Adrenal gland (tissue), 5 donors: ENCODE measurements at regions not wholly inside any gene's neighbourhood (a gene's known extent, or its start where the extent isn't known, plus 50 kb on each side); places are given as distances from the start of the nearest gene placed in this dataset.

ENCODE experiments used
- CTCF ChIP-seq, 6 experiments: fragments of 450-650 bp in 4 of 6; fragments of 200-600 bp in 2 of 6; sonication (generic) in 1 of 6; IDR thresholded peaks; 1 replicate in 5 of 6; 2 replicates in 1 of 6; pipeline versions ENCODE4 v1.5.1 to v1.8.0; 2016 to 2021; ENCODE audit warnings: antibody characterized with exemption in 6 of 6, mild to moderate bottlenecking in 2 of 6, moderate library complexity in 1 of 6
- POLR2A ChIP-seq, 2 donors: fragments of 450-650 bp; IDR thresholded peaks; one replicate each; pipeline ENCODE4 v1.6.1; 2017; ENCODE audit warnings: antibody characterized with exemption in 2 of 2, mild to moderate bottlenecking in 2 of 2, moderate library complexity in 1 of 2
- donor health status: DM: no; HTN: no; CAD: no.

- TF ChIP-seq CTCF (IDR thresholded peaks at IDR 0.05), result no peak
- no peak for TF ChIP-seq POLR2A (IDR thresholded peaks at IDR 0.05)
Observed at GRCh38 chr7:14960721-14961120, 58.2 kb upstream of the DGKB start.
